GM23338 (cell line): ENCODE measurements at regions not wholly inside any gene's neighbourhood (a gene's known extent, or its start where the extent isn't known, plus 50 kb on each side); places are given as distances from the start of the nearest gene placed in this dataset.

ENCODE experiments used
- ATAC-seq: fragments of 200-7000 bp; cut with Tn5 transposase; 3 replicates; pipeline ENCODE4 v1.9.1; 2020
- DNase-seq: peaks from one replicate; pipeline ENCODE4 v3.0.0-alpha.2; 2015; ENCODE audit warnings: low spot score
- H2AFZ ChIP-seq: fragments of 200-600 bp; sonication (generic); 2 replicates; pipeline ENCODE4 v1.8.0; 2016; ENCODE audit warnings: antibody characterized with exemption, mild to moderate bottlenecking, moderate library complexity
- H3F3A ChIP-seq: fragments of 200-600 bp; sonication (generic); replicated peaks from 2 replicates; pipeline ENCODE4 v1.8.0; 2017; ENCODE audit warnings: antibody characterized with exemption, mixed run types, low read depth
- H3K27ac ChIP-seq: fragments of 200-600 bp; sonication (generic); 2 replicates; pipeline ENCODE4 v1.6.1; 2016; ENCODE audit warnings: low read depth
- H3K27me3 ChIP-seq: fragments of 200-600 bp; sonication (generic); 2 replicates; pipeline ENCODE4 v1.8.0; 2016; ENCODE audit warnings: mild to moderate bottlenecking, mixed run types, moderate library complexity; ENCODE audit not compliant: insufficient read depth
- H3K36me3 ChIP-seq: fragments of 200-600 bp; sonication (generic); 2 replicates; pipeline ENCODE4 v1.8.0; 2016; ENCODE audit warnings: mild to moderate bottlenecking; ENCODE audit not compliant: insufficient read depth
- H3K4me1 ChIP-seq: fragments of 200-600 bp; sonication (generic); 2 replicates; pipeline ENCODE4 v1.8.0; 2016; ENCODE audit warnings: mild to moderate bottlenecking, moderate library complexity; ENCODE audit not compliant: insufficient read depth
- H3K4me2 ChIP-seq: fragments of 200-600 bp; sonication (generic); 2 replicates; pipeline ENCODE4 v1.7.1; 2017; ENCODE audit warnings: mixed run types
- H3K4me3 ChIP-seq: fragments of 200-600 bp; sonication (generic); 2 replicates; pipeline ENCODE4 v1.6.1; 2016; ENCODE audit warnings: mixed run types
- H3K79me2 ChIP-seq: fragments of 200-600 bp; sonication (generic); replicated peaks from 2 replicates; pipeline ENCODE4 v1.8.0; 2017; ENCODE audit warnings: mild to moderate bottlenecking; ENCODE audit not compliant: insufficient read depth
- H3K9me2 ChIP-seq: fragments of 200-600 bp; sonication (generic); 2 replicates; pipeline ENCODE4 v1.8.0; 2017; ENCODE audit not compliant: insufficient read depth
- H4K20me1 ChIP-seq: fragments of 200-600 bp; sonication (generic); replicated peaks from 2 replicates; pipeline ENCODE4 v1.8.0; 2017; ENCODE audit warnings: mild to moderate bottlenecking; ENCODE audit not compliant: insufficient read depth
- H3K27ac Mint-ChIP-seq: 2 replicates; pipeline ENCODE4 v1.8.0; 2020; ENCODE audit warnings: inconsistent platforms, mild to moderate bottlenecking, moderate library complexity, mixed read lengths
- H3K27me3 Mint-ChIP-seq: 3 replicates; pipeline ENCODE4 v1.8.0; 2022; ENCODE audit warnings: low read depth, mild to moderate bottlenecking, moderate library complexity, mixed read lengths, inconsistent platforms; ENCODE audit not compliant: insufficient read depth, poor library complexity
- H3K36me3 Mint-ChIP-seq: 3 replicates; pipeline ENCODE4 v1.8.0; 2021; ENCODE audit warnings: low read depth, mild to moderate bottlenecking, inconsistent platforms, moderate library complexity, mixed read lengths
- H3K4me1 Mint-ChIP-seq: 3 replicates; pipeline ENCODE4 v1.8.0; 2020; ENCODE audit warnings: mild to moderate bottlenecking, inconsistent platforms, mixed read lengths
- H3K4me3 Mint-ChIP-seq: 3 replicates; pipeline ENCODE4 v1.8.0; 2021; ENCODE audit warnings: moderate library complexity, mild to moderate bottlenecking, inconsistent platforms, mixed read lengths
- H3K9me3 Mint-ChIP-seq: 3 replicates; pipeline ENCODE4 v1.8.0; 2020; ENCODE audit warnings: moderate library complexity, mild to moderate bottlenecking, inconsistent platforms, mixed read lengths
- CREB1 ChIP-seq: fragments of 250-450 bp; sonication (Bioruptor Pico); IDR thresholded peaks from 2 replicates; pipeline ENCODE4 v1.5.0; 2020; ENCODE audit warnings: low read depth, mild to moderate bottlenecking, moderate library complexity
- ETS1 ChIP-seq: IDR thresholded peaks from 2 replicates; pipeline ENCODE4 v1.6.1; 2016; ENCODE audit warnings: antibody characterized with exemption
- EZH2 ChIP-seq: fragments of 200-600 bp; sonication (generic); IDR thresholded peaks from one replicate; pipeline ENCODE4 v1.8.0; 2017; ENCODE audit warnings: antibody characterized with exemption, mild to moderate bottlenecking, low read depth; ENCODE audit not compliant: unreplicated experiment
- EZH2phosphoT487 ChIP-seq: fragments of 200-600 bp; sonication (generic); IDR thresholded peaks from one replicate; pipeline ENCODE4 v1.8.1; 2018; ENCODE audit warnings: antibody characterized with exemption; ENCODE audit not compliant: unreplicated experiment
- JUNB ChIP-seq: IDR thresholded peaks from one replicate; pipeline ENCODE4 v1.6.1; 2016; ENCODE audit warnings: antibody characterized with exemption; ENCODE audit not compliant: unreplicated experiment
- NANOG ChIP-seq: IDR thresholded peaks from 2 replicates; pipeline ENCODE4 v1.6.1; 2016; ENCODE audit warnings: antibody characterized with exemption, borderline replicate concordance
- POLR2AphosphoS5 ChIP-seq: IDR thresholded peaks from 2 replicates; pipeline ENCODE4 v1.6.1; 2016; ENCODE audit warnings: antibody characterized with exemption, low read depth
- REST ChIP-seq: IDR thresholded peaks from one replicate; pipeline ENCODE4 v1.6.1; 2018; ENCODE audit warnings: antibody characterized with exemption; ENCODE audit not compliant: unreplicated experiment
- STAT1 ChIP-seq: IDR thresholded peaks from one replicate; pipeline ENCODE4 v1.6.1; 2016; ENCODE audit warnings: antibody characterized with exemption; ENCODE audit not compliant: unreplicated experiment
- ZNF114 ChIP-seq: fragments of 250-450 bp; sonication (Bioruptor Pico); IDR thresholded peaks from 2 replicates; pipeline ENCODE4 v1.5.0; 2020; ENCODE audit warnings: mild to moderate bottlenecking, moderate library complexity
- ZNF331 ChIP-seq: fragments of 250-450 bp; sonication (Bioruptor Pico); IDR thresholded peaks from 2 replicates; pipeline ENCODE4 v1.5.0; 2020; ENCODE audit warnings: low read depth, mild to moderate bottlenecking, moderate library complexity
- ZNF462 ChIP-seq: fragments of 250-450 bp; sonication (Bioruptor Pico); IDR thresholded peaks from 2 replicates; pipeline ENCODE4 v1.5.0; 2020; ENCODE audit warnings: mild to moderate bottlenecking, moderate library complexity
- TF ChIP-seq, protein P1 (sequence below), 2 experiments: fragments of 200-600 bp in 1 of 2; sonication (generic) in 1 of 2; conservative IDR thresholded peaks; 2 replicates each; pipeline versions ENCODE4 v1.5.1 to v1.6.1; 2016 to 2017; ENCODE audit warnings: antibody characterized with exemption in 2 of 2, low read depth in 2 of 2, mild to moderate bottlenecking in 2 of 2, moderate library complexity in 1 of 2

- no peak for TF ChIP-seq ZNF114 (CRISPR knock-in tag)
- no peak for TF ChIP-seq STAT1
- no peak for TF ChIP-seq JUNB
- no peak for TF ChIP-seq REST
- TF ChIP-seq CREB1 (CRISPR knock-in tag) = no peak
- no peak for TF ChIP-seq POLR2AphosphoS5
- TF ChIP-seq EZH2 = no peak
- TF ChIP-seq ZNF462 (CRISPR knock-in tag) = no peak
- no peak for TF ChIP-seq ETS1
- no peak for TF ChIP-seq EZH2phosphoT487
- no peak for TF ChIP-seq NANOG
- TF ChIP-seq ZNF331 (CRISPR knock-in tag) = no peak
- TF ChIP-seq, protein P1, sequence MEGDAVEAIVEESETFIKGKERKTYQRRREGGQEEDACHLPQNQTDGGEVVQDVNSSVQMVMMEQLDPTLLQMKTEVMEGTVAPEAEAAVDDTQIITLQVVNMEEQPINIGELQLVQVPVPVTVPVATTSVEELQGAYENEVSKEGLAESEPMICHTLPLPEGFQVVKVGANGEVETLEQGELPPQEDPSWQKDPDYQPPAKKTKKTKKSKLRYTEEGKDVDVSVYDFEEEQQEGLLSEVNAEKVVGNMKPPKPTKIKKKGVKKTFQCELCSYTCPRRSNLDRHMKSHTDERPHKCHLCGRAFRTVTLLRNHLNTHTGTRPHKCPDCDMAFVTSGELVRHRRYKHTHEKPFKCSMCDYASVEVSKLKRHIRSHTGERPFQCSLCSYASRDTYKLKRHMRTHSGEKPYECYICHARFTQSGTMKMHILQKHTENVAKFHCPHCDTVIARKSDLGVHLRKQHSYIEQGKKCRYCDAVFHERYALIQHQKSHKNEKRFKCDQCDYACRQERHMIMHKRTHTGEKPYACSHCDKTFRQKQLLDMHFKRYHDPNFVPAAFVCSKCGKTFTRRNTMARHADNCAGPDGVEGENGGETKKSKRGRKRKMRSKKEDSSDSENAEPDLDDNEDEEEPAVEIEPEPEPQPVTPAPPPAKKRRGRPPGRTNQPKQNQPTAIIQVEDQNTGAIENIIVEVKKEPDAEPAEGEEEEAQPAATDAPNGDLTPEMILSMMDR (conservative IDR thresholded peaks at IDR 0.05; ENCODE audit: low read depth in 2 of 2) = no peak
- no peak overlapping the region for H3K27ac ChIP-seq
- peaks cover 8% of the 10 kb centered on the region; the same call in 1 of the 2 replicates for H3K9me2 ChIP-seq
- H3K4me2 ChIP-seq = no peak overlapping the region
- H2AFZ ChIP-seq = no peak overlapping the region
- H3K27me3 Mint-ChIP-seq = no peaks in the 10 kb centered on the region
- H3K79me2 ChIP-seq = no peaks in the 10 kb centered on the region
- H3K27ac Mint-ChIP-seq = no peak overlapping the region
- no peak for DNase-seq
- no peaks in the 10 kb centered on the region for H3K4me1 Mint-ChIP-seq
- peaks cover 9% of the 10 kb centered on the region for H3K9me3 Mint-ChIP-seq
- ATAC-seq = no peak
- no peaks in the 10 kb centered on the region for H3F3A ChIP-seq
- H3K36me3 ChIP-seq = no peaks in the 10 kb centered on the region
- no peak overlapping the region for H3K4me3 Mint-ChIP-seq
- H3K27me3 ChIP-seq = no peaks in the 10 kb centered on the region
- no peak overlapping the region for H3K4me3 ChIP-seq
- H4K20me1 ChIP-seq = no peaks in the 10 kb centered on the region
- peaks cover 8% of the 10 kb centered on the region for H3K36me3 Mint-ChIP-seq
- 0 out of 2 replicates have a peak, but pooled peaks cover 4% of the 10 kb centered on the region for H3K4me1 ChIP-seq
These were observed 87.5 kb upstream of the SESN3 start for GRCh38 chr11:95318498-95318897.
